Endothelial cell (in vitro differentiated cells): ENCODE measurements at regions not wholly inside any gene's neighbourhood (a gene's known extent, or its start where the extent isn't known, plus 50 kb on each side); places are given as distances from the start of the nearest gene placed in this dataset.

ENCODE experiments used
- DNase-seq: peaks from one replicate; pipeline ENCODE4 v3.0.0; 2021; ENCODE audit warnings: low spot score
- H3K27ac Mint-ChIP-seq: one replicate; pipeline ENCODE4 v1.8.0; 2021; ENCODE audit warnings: mixed read lengths, inconsistent platforms; ENCODE audit not compliant: unreplicated experiment
- H3K27me3 Mint-ChIP-seq: one replicate; pipeline ENCODE4 v1.8.0; 2021; ENCODE audit warnings: mild to moderate bottlenecking, moderate library complexity, mixed read lengths, inconsistent platforms; ENCODE audit not compliant: unreplicated experiment
- H3K36me3 Mint-ChIP-seq: one replicate; pipeline ENCODE4 v1.8.0; 2021; ENCODE audit warnings: mild to moderate bottlenecking, low read depth, mixed read lengths, inconsistent platforms; ENCODE audit not compliant: unreplicated experiment
- H3K4me1 Mint-ChIP-seq: one replicate; pipeline ENCODE4 v1.8.0; 2021; ENCODE audit warnings: mild to moderate bottlenecking, mixed read lengths, inconsistent platforms; ENCODE audit not compliant: unreplicated experiment
- H3K4me3 Mint-ChIP-seq: one replicate; pipeline ENCODE4 v1.8.0; 2021; ENCODE audit warnings: mild to moderate bottlenecking, mixed read lengths, inconsistent platforms; ENCODE audit not compliant: unreplicated experiment
- H3K9me3 Mint-ChIP-seq: one replicate; pipeline ENCODE4 v1.8.0; 2021; ENCODE audit warnings: mixed read lengths, inconsistent platforms; ENCODE audit not compliant: unreplicated experiment
- TF ChIP-seq, protein P1 (sequence below): fragments of 200-600 bp; sonication (generic); IDR thresholded peaks from one replicate; pipeline ENCODE4 v1.5.0; 2021; ENCODE audit warnings: antibody characterized with exemption; ENCODE audit not compliant: unreplicated experiment

DNA sequence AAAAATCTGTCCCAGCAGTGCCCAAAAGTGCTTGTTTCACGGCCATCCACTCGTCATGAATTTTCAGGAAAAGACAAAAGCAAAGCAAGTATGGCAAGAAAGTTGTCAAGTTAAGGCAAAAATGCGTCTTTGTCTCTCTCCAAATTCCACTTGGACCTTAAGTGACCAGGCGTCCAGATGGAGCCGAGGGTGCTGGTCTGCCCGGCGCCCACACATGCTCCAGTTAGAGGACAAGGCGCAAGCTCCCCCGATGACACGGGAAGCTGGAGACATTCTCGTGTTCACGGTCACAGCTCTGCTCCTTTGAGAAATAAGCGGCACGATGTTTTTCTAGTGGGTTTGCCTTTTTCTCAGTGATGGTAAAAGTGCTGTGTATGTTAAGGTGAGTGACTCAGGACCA lies 219.0 kb downstream of the BRD1 start:
- Mint-ChIP-seq H3K36me3 (no peaks in the 10 kb centered on the region), H3K9me3 (peaks cover 5% of the 10 kb centered on the region)
- TF ChIP-seq, protein P1, sequence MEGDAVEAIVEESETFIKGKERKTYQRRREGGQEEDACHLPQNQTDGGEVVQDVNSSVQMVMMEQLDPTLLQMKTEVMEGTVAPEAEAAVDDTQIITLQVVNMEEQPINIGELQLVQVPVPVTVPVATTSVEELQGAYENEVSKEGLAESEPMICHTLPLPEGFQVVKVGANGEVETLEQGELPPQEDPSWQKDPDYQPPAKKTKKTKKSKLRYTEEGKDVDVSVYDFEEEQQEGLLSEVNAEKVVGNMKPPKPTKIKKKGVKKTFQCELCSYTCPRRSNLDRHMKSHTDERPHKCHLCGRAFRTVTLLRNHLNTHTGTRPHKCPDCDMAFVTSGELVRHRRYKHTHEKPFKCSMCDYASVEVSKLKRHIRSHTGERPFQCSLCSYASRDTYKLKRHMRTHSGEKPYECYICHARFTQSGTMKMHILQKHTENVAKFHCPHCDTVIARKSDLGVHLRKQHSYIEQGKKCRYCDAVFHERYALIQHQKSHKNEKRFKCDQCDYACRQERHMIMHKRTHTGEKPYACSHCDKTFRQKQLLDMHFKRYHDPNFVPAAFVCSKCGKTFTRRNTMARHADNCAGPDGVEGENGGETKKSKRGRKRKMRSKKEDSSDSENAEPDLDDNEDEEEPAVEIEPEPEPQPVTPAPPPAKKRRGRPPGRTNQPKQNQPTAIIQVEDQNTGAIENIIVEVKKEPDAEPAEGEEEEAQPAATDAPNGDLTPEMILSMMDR = no peak

DNA sequence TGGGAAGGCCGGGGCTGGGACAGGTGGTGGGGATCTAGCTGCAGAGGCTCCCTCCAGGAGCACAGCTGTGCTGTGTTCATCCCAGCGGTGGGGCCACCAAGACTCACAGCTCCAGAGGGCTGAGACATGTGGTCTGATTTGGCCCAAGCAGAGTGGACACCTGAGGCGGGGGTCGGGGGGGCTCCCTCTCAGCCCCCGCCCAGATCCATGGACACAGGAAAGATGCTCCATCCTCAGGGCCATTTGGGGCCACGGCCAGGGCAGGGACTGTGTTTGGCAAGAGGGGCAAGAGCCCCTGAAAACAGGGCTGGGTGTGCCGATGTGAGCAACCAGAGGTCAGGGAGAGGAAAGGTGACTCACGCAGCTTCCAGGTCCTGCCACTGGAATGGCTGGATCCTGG lies 219.4 kb downstream of the BRD1 start:
- Mint-ChIP-seq H3K27ac (no peak overlapping the region), H3K4me3 (no peak overlapping the region), H3K27me3 (peaks cover 3% of the 10 kb centered on the region), H3K36me3 (no peaks in the 10 kb centered on the region), H3K9me3 (peaks cover 5% of the 10 kb centered on the region), H3K4me1 (no peaks in the 10 kb centered on the region)
- TF ChIP-seq, protein P1 = no peak
- no peak for DNase-seq

More for the DNA sequence above, 219.0 kb downstream of the BRD1 start:
- peaks cover 3% of the 10 kb centered on the region for H3K27me3 Mint-ChIP-seq
- no peak overlapping the region for H3K4me3 Mint-ChIP-seq
- no peaks in the 10 kb centered on the region for H3K4me1 Mint-ChIP-seq
- DNase-seq = no peak
- H3K27ac Mint-ChIP-seq = no peak overlapping the region

DNA sequence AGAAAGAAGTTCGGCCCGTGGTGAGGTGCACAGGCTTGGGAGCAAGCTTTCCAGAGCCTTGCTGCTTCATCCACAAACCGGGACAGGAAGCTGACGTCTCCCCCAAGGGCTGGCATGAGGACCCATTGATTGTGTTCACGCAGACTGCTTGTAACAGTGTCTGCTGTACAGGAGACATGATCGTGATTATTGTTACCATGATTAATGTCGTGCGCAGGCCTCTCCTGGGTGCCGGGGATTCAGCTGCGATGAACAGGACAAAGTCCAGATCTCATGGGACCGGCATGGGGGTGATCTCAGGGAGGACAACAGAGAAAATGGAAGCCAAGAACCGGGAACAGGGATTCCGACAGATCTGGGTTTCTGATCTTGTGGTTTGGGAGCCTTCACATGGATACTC lies 219.9 kb downstream of the BRD1 start:
- peaks cover 3% of the 10 kb centered on the region for H3K27me3 Mint-ChIP-seq
- H3K36me3 Mint-ChIP-seq = no peaks in the 10 kb centered on the region
- TF ChIP-seq, protein P1 = no peak
- H3K4me3 Mint-ChIP-seq = no peak overlapping the region
- H3K4me1 Mint-ChIP-seq = no peaks in the 10 kb centered on the region
- no peak for DNase-seq
- no peak overlapping the region for H3K27ac Mint-ChIP-seq
- peaks cover 5% of the 10 kb centered on the region for H3K9me3 Mint-ChIP-seq

GRCh38 chr22:49606562-49607290 lies 220.9 kb downstream of the BRD1 start:
- H3K36me3 Mint-ChIP-seq = no peaks in the 10 kb centered on the region
- TF ChIP-seq, protein P1 = no peak

DNA sequence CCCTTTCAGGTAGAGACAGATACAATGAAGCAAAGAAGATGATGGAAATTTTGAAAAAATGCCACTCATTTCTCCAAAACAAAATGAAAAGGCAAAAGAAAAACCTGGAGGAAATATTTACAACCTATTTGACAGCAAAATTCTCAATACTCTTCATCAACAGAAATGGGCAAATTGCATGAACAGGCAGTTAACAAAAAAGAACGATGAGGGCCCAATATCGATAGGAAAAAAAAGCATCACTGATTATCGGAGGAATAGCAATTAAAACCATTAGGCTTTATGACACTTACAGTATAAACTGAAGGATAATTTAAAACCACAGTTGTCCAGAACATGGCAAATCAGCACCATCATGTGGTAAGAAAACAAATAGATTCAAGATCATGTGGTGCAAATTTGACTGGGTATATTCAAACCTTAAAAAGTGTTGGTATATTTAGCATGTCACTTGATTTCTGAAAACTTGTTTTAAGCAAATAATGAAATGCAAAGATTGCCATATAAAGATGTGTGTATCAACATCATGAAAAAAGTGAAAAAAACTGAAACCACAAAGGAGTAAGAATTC lies 222.9 kb downstream of the BRD1 start:
- H3K4me3 Mint-ChIP-seq = no peak overlapping the region
- no peaks in the 10 kb centered on the region for H3K4me1 Mint-ChIP-seq
- no peak for DNase-seq
- no peaks in the 10 kb centered on the region for H3K36me3 Mint-ChIP-seq
- H3K9me3 Mint-ChIP-seq = peaks cover 5% of the 10 kb centered on the region
- H3K27me3 Mint-ChIP-seq = peaks cover 3% of the 10 kb centered on the region
- TF ChIP-seq, protein P1 = no peak
- H3K27ac Mint-ChIP-seq = no peak overlapping the region

More at GRCh38 chr22:49606562-49607290, 220.9 kb downstream of the BRD1 start:
- peaks cover 3% of the 10 kb centered on the region for H3K27me3 Mint-ChIP-seq
- H3K4me3 Mint-ChIP-seq = no peak overlapping the region
- no peak for DNase-seq
- H3K9me3 Mint-ChIP-seq = peaks cover 5% of the 10 kb centered on the region
- no peaks in the 10 kb centered on the region for H3K4me1 Mint-ChIP-seq
- no peak overlapping the region for H3K27ac Mint-ChIP-seq
